Panc1 (cell line): ENCODE measurements at regions not wholly inside any gene's neighbourhood (a gene's known extent, or its start where the extent isn't known, plus 50 kb on each side); places are given as distances from the start of the nearest gene placed in this dataset.

Experiments
- POLR2AphosphoS5 ChIP-seq: IDR thresholded peaks from 2 replicates; pipeline ENCODE4 v1.6.1; 2012; ENCODE audit warnings: mild to moderate bottlenecking, low read depth, low read length, moderate library complexity
- SIN3A ChIP-seq: IDR thresholded peaks from 2 replicates; pipeline ENCODE4 v1.6.1; 2012; ENCODE audit warnings: low read depth, mild to moderate bottlenecking, low read length, moderate library complexity, borderline replicate concordance; ENCODE audit not compliant: insufficient read depth
- TF ChIP-seq, protein P1 (sequence below): fragments of 450-650 bp; IDR thresholded peaks from 2 replicates; pipeline ENCODE4 v1.5.1; 2017; ENCODE audit warnings: mild to moderate bottlenecking
- TF ChIP-seq, protein P2 (sequence below), 2 experiments: IDR thresholded peaks; 2 replicates each; pipeline ENCODE4 v1.6.1; 2011 to 2012; ENCODE audit warnings: low read depth in 2 of 2, control low read depth in 1 of 2, low read length in 1 of 2, mild to moderate bottlenecking in 1 of 2, moderate library complexity in 1 of 2; ENCODE audit not compliant: insufficient read depth in 1 of 2

DNA sequence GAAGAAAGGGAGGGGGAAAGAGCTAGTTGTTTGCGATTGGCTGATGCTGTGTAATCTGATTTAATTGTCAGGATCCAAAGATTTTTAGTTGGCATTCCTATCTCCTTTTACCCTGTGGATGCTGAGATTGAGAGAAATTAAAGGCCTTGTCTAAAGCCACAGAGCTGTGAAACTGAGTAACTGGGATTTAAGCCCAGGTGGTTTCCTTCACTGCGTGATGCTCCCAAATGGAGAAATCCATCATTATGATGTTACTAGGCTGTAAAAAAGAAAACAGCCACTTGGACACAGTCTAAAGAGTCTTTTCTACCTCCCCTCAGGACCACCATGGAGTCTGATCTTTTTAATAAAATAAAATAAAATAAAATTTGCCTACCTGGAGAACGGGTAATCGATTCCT, 883.0 kb upstream of the NR2F2 start:
- TF ChIP-seq, protein P1, sequence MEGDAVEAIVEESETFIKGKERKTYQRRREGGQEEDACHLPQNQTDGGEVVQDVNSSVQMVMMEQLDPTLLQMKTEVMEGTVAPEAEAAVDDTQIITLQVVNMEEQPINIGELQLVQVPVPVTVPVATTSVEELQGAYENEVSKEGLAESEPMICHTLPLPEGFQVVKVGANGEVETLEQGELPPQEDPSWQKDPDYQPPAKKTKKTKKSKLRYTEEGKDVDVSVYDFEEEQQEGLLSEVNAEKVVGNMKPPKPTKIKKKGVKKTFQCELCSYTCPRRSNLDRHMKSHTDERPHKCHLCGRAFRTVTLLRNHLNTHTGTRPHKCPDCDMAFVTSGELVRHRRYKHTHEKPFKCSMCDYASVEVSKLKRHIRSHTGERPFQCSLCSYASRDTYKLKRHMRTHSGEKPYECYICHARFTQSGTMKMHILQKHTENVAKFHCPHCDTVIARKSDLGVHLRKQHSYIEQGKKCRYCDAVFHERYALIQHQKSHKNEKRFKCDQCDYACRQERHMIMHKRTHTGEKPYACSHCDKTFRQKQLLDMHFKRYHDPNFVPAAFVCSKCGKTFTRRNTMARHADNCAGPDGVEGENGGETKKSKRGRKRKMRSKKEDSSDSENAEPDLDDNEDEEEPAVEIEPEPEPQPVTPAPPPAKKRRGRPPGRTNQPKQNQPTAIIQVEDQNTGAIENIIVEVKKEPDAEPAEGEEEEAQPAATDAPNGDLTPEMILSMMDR = no peak
- TF ChIP-seq SIN3A (no peak), POLR2AphosphoS5 (no peak)
- TF ChIP-seq, protein P2, sequence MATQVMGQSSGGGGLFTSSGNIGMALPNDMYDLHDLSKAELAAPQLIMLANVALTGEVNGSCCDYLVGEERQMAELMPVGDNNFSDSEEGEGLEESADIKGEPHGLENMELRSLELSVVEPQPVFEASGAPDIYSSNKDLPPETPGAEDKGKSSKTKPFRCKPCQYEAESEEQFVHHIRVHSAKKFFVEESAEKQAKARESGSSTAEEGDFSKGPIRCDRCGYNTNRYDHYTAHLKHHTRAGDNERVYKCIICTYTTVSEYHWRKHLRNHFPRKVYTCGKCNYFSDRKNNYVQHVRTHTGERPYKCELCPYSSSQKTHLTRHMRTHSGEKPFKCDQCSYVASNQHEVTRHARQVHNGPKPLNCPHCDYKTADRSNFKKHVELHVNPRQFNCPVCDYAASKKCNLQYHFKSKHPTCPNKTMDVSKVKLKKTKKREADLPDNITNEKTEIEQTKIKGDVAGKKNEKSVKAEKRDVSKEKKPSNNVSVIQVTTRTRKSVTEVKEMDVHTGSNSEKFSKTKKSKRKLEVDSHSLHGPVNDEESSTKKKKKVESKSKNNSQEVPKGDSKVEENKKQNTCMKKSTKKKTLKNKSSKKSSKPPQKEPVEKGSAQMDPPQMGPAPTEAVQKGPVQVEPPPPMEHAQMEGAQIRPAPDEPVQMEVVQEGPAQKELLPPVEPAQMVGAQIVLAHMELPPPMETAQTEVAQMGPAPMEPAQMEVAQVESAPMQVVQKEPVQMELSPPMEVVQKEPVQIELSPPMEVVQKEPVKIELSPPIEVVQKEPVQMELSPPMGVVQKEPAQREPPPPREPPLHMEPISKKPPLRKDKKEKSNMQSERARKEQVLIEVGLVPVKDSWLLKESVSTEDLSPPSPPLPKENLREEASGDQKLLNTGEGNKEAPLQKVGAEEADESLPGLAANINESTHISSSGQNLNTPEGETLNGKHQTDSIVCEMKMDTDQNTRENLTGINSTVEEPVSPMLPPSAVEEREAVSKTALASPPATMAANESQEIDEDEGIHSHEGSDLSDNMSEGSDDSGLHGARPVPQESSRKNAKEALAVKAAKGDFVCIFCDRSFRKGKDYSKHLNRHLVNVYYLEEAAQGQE (IDR thresholded peaks at IDR 0.05; ENCODE audit: insufficient read depth in 1 of 2, low read depth in 2 of 2, low read length in 1 of 2) = no peak
